ENCODE measurements at regions not wholly inside any gene's neighbourhood (a gene's known extent, or its start where the extent isn't known, plus 50 kb on each side); places are given as distances from the start of the nearest gene placed in this dataset.

DNA sequence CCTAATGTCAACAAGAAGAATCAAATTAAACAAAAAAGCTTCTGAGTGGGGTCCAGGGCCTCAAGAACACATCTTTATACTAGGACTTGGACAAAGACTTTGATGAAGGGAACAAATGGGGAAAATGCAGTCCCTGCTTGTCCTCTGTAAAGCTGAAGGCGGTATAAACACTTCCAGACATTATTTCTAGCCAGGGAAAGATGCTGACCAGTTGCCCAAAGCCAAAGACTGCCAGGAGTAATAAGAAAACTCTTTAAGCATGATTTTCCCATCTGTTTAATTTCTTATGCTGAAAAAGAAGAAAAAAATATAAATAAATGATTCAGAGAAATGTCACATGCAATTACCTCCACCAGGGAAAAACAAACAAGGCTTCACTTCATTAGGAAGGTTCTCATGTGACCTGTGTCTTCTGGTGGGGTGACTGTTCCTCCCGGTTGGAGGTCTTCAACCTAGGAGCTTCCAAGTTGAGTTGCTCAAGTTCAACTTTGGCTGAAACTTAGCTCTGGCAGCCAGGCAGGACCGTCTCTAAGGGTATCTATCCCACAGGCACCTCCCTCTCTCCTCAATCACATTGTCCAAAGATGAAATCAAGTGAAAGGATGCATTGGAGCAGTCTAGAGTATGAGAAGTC is 65.2 kb upstream of the KCNE2 start:
- ATAC-seq (ENCODE audit: low read depth) (no peak), DNase-seq (no peak)
- Mint-ChIP-seq H3K9me3 (ENCODE audit: insufficient read depth) (peaks cover 3% of the 10 kb centered on the region), H3K27ac (no peak overlapping the region), H3K27me3 (peaks cover 9% of the 10 kb centered on the region), H3K4me1 (no peaks in the 10 kb centered on the region), H3K4me3 (no peak overlapping the region)
- WGBS (ENCODE audit: insufficient coverage), result no CpG with 5 or more reads among the region's 3 CpGs
- no peak for TF ChIP-seq EZH2 (IDR thresholded peaks at IDR 0.05; ENCODE audit: borderline replicate concordance, insufficient read depth, low read depth, low read length, poor library complexity, severe bottlenecking)
- TF ChIP-seq, protein P1, sequence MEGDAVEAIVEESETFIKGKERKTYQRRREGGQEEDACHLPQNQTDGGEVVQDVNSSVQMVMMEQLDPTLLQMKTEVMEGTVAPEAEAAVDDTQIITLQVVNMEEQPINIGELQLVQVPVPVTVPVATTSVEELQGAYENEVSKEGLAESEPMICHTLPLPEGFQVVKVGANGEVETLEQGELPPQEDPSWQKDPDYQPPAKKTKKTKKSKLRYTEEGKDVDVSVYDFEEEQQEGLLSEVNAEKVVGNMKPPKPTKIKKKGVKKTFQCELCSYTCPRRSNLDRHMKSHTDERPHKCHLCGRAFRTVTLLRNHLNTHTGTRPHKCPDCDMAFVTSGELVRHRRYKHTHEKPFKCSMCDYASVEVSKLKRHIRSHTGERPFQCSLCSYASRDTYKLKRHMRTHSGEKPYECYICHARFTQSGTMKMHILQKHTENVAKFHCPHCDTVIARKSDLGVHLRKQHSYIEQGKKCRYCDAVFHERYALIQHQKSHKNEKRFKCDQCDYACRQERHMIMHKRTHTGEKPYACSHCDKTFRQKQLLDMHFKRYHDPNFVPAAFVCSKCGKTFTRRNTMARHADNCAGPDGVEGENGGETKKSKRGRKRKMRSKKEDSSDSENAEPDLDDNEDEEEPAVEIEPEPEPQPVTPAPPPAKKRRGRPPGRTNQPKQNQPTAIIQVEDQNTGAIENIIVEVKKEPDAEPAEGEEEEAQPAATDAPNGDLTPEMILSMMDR (IDR thresholded peaks at IDR 0.05), result no peak
- H2AFZ ChIP-seq (ENCODE audit: insufficient read depth, low read depth, low read length, poor library complexity, severe bottlenecking), result no peak overlapping the region
- H3K4me2 ChIP-seq (replicated peaks; ENCODE audit: low read depth, low read length, poor library complexity, severe bottlenecking), result no peak overlapping the region
- H3K27me3 ChIP-seq (replicated peaks in 1 of 4; ENCODE audit: control extremely low read depth in 1 of 4, control insufficient read depth in 3 of 4, insufficient read depth in 4 of 4, low read length in 3 of 4), result no peaks in the 10 kb centered on the region
- H3K9me3 ChIP-seq (ENCODE audit: control extremely low read depth in 1 of 3, control insufficient read depth in 2 of 3, insufficient read depth in 1 of 3, low read length in 2 of 3), result no peaks in the 10 kb centered on the region
- H3K9ac ChIP-seq (ENCODE audit: low read length), result no peak overlapping the region
- no peaks in the 10 kb centered on the region for H4K20me1 ChIP-seq (ENCODE audit: control insufficient read depth, insufficient read depth, low read length, poor library complexity, severe bottlenecking)
- no peak overlapping the region for H3K4me3 ChIP-seq (ENCODE audit: control extremely low read depth in 1 of 5, extremely low read depth in 1 of 5, insufficient read depth in 1 of 5, low read depth in 2 of 5, low read length in 4 of 5)
- intact Hi-C loops (cut with micrococcal nuclease), result no loop called here
- H3K36me3 ChIP-seq (replicated peaks in 1 of 2; ENCODE audit: control extremely low read depth in 1 of 2, control insufficient read depth in 1 of 2, extremely low read depth in 1 of 2, insufficient read depth in 2 of 2, low read length in 1 of 2), result no peaks in the 10 kb centered on the region
- CTCF ChIA-PET, result no interaction called here
- POLR2A ChIA-PET, result no interaction called here
- no peaks in the 10 kb centered on the region for H3K79me2 ChIP-seq (ENCODE audit: control insufficient read depth, insufficient read depth, low read length)
- no peaks in the 10 kb centered on the region for H3K4me1 ChIP-seq (ENCODE audit: control insufficient read depth in 2 of 2, insufficient read depth in 2 of 2, low read length in 2 of 2)
- H3K27ac ChIP-seq (ENCODE audit: low read length in 2 of 2), result no peak overlapping the region

GRCh38 chr21:34299168-34299539 is 64.7 kb upstream of the KCNE2 start:
- no peak for DNase-seq
- no peak overlapping the region for H3K4me2 ChIP-seq (replicated peaks; ENCODE audit: low read depth, low read length, poor library complexity, severe bottlenecking)
- WGBS (ENCODE audit: insufficient coverage), result 84% methylated on average over 2 of the region's 2 CpGs
- no peaks in the 10 kb centered on the region for H3K79me2 ChIP-seq (ENCODE audit: control insufficient read depth, insufficient read depth, low read length)
- TF ChIP-seq EZH2 (IDR thresholded peaks at IDR 0.05; ENCODE audit: borderline replicate concordance, insufficient read depth, low read depth, low read length, poor library complexity, severe bottlenecking), result no peak
- TF ChIP-seq, protein P1 (IDR thresholded peaks at IDR 0.05), result no peak
- no peaks in the 10 kb centered on the region for H3K27me3 ChIP-seq (replicated peaks in 1 of 4; ENCODE audit: control extremely low read depth in 1 of 4, control insufficient read depth in 3 of 4, insufficient read depth in 4 of 4, low read length in 3 of 4)
- intact Hi-C loops (cut with micrococcal nuclease), result no loop called here
- no peaks in the 10 kb centered on the region for H4K20me1 ChIP-seq (ENCODE audit: control insufficient read depth, insufficient read depth, low read length, poor library complexity, severe bottlenecking)
- H3K36me3 ChIP-seq (replicated peaks in 1 of 2; ENCODE audit: control extremely low read depth in 1 of 2, control insufficient read depth in 1 of 2, extremely low read depth in 1 of 2, insufficient read depth in 2 of 2, low read length in 1 of 2), result no peaks in the 10 kb centered on the region
- no peak overlapping the region for H3K9ac ChIP-seq (ENCODE audit: low read length)
- no peaks in the 10 kb centered on the region for H3K9me3 ChIP-seq (ENCODE audit: control extremely low read depth in 1 of 3, control insufficient read depth in 2 of 3, insufficient read depth in 1 of 3, low read length in 2 of 3)
- Mint-ChIP-seq H3K4me3 (no peak overlapping the region), H3K4me1 (no peaks in the 10 kb centered on the region), H3K27me3 (peaks cover 11% of the 10 kb centered on the region), H3K27ac (no peak overlapping the region), H3K9me3 (ENCODE audit: insufficient read depth) (peaks cover 3% of the 10 kb centered on the region)
- H3K4me3 ChIP-seq (ENCODE audit: control extremely low read depth in 1 of 5, extremely low read depth in 1 of 5, insufficient read depth in 1 of 5, low read depth in 2 of 5, low read length in 4 of 5), result no peak overlapping the region
- POLR2A ChIA-PET, result no interaction called here
- H2AFZ ChIP-seq (ENCODE audit: insufficient read depth, low read depth, low read length, poor library complexity, severe bottlenecking), result no peak overlapping the region
- no peak for ATAC-seq (ENCODE audit: low read depth)
- CTCF ChIA-PET, result no interaction called here
- H3K27ac ChIP-seq (ENCODE audit: low read length in 2 of 2), result no peak overlapping the region
- no peaks in the 10 kb centered on the region for H3K4me1 ChIP-seq (ENCODE audit: control insufficient read depth in 2 of 2, insufficient read depth in 2 of 2, low read length in 2 of 2)

Data from B cell (primary cell).